ENCODE measurements at regions not wholly inside any gene's neighbourhood (a gene's known extent, or its start where the extent isn't known, plus 50 kb on each side); places are given as distances from the start of the nearest gene placed in this dataset.
"Not testable (repeated sequence)": the region's sequence is repeated elsewhere in the genome, so short reads cannot be mapped to it uniquely, and the experiment has no call there.

DNA sequence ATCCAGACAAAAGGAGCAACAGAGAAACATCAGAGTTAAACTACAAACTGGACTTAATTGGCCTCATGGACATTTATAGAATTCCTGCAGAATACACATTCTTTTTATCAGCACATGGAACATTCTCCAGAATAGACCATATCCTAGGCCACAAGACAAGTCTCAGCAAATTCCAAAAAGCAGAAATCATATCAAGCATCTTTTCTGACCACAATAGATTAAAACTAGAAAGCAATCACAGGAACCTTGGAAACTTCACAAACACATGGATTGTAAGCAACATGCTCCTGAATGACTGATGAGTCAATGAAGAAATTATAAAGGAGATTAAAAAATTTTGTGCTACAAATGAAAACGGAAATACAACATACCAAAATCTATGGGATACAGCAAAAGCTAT lies 526.7 kb downstream of the PCDH7 start:
- H3K36me3 ChIP-seq (ENCODE audit: control insufficient read depth, insufficient read depth, low read length), result no peaks in the 10 kb centered on the region

DNA sequence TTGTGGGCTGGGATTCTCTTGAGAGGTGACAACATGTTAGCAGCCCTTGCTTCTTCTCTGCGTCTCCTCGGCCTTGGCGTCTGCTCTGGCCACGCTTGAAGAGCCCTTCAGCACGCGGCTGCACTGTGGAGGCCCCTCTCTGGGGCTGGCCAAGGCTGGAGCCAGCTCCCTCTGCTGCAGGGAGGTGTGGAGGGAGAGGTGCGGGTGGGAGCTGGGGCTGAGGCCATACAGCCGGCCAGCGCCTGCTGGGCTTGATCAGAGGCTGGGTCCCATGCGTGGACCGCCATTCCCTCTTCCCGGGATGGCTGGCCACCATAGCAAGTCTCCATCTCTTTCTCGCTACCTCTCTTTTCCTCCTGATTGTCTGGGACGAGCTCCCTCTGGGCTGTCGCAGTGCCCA lies 539.0 kb downstream of the PCDH7 start:
- TF ChIP-seq, protein P1, sequence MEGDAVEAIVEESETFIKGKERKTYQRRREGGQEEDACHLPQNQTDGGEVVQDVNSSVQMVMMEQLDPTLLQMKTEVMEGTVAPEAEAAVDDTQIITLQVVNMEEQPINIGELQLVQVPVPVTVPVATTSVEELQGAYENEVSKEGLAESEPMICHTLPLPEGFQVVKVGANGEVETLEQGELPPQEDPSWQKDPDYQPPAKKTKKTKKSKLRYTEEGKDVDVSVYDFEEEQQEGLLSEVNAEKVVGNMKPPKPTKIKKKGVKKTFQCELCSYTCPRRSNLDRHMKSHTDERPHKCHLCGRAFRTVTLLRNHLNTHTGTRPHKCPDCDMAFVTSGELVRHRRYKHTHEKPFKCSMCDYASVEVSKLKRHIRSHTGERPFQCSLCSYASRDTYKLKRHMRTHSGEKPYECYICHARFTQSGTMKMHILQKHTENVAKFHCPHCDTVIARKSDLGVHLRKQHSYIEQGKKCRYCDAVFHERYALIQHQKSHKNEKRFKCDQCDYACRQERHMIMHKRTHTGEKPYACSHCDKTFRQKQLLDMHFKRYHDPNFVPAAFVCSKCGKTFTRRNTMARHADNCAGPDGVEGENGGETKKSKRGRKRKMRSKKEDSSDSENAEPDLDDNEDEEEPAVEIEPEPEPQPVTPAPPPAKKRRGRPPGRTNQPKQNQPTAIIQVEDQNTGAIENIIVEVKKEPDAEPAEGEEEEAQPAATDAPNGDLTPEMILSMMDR (IDR thresholded peaks at IDR 0.05; ENCODE audit: insufficient read depth, low read length, poor library complexity, severe bottlenecking), result no peak
- no peak for DNase-seq (ENCODE audit: extremely low read depth, insufficient read length)
- Histone ChIP-seq H3K27me3 (replicated peaks; ENCODE audit: control insufficient read depth, insufficient read depth, low read length) (no peaks in the 10 kb centered on the region), H3K4me3 (replicated peaks; ENCODE audit: low read depth, low read length) (no peak overlapping the region), H3K36me3 (ENCODE audit: control insufficient read depth, insufficient read depth, low read length) (no peaks in the 10 kb centered on the region)

More for the DNA sequence above, 526.7 kb downstream of the PCDH7 start:
- TF ChIP-seq, protein P1 (IDR thresholded peaks at IDR 0.05; ENCODE audit: insufficient read depth, low read length, poor library complexity, severe bottlenecking), result no peak
- DNase-seq (ENCODE audit: extremely low read depth, insufficient read length), result no peak
- Histone ChIP-seq H3K4me3 (replicated peaks; ENCODE audit: low read depth, low read length) (no peak overlapping the region), H3K27me3 (replicated peaks; ENCODE audit: control insufficient read depth, insufficient read depth, low read length) (no peaks in the 10 kb centered on the region)

DNA sequence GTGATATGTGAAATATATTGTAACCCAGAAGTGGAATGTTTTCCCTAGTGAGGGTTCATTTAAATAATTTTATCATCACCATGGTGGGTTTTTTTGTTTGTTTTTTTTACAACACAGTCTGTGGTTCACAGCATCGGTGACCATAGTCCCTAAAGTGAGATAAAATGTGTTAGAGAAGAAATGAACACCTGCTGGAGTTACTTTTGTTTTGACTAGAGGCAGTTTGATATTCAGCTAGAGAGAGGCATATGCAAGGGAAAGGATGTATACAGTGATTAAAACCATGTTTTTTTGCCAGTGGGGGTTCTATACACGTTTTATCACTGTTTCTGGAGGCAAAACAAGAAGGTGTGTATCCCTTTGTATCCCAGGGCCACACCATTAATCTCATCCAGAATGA lies 541.5 kb downstream of the PCDH7 start:
- TF ChIP-seq, protein P1 (IDR thresholded peaks at IDR 0.05; ENCODE audit: insufficient read depth, low read length, poor library complexity, severe bottlenecking), result no peak
- DNase-seq (ENCODE audit: extremely low read depth, insufficient read length), result no peak
- Histone ChIP-seq H3K27me3 (replicated peaks; ENCODE audit: control insufficient read depth, insufficient read depth, low read length) (no peaks in the 10 kb centered on the region), H3K36me3 (ENCODE audit: control insufficient read depth, insufficient read depth, low read length) (no peaks in the 10 kb centered on the region), H3K4me3 (replicated peaks; ENCODE audit: low read depth, low read length) (no peak overlapping the region)

DNA sequence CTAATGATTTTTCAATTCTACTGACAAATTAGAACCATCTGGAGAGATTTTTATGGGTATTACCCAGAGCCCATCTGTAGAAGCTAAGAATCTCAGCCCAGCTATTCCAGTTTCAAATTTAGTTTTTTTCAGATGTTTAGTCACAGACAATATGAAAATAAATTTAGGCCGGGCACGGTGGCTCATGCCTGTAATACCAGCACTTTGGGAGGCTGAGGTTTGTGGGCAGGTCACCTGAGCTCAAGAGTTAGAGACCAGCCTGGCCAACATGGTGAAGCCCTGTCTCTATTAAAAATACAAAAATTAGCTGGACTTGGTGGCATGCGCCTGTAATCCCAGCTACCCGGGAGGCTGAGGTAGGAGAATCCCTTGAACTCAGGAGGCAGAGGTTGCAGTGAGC lies 545.9 kb downstream of the PCDH7 start:
- H3K27me3 ChIP-seq (replicated peaks; ENCODE audit: control insufficient read depth, insufficient read depth, low read length); H3K36me3 ChIP-seq (ENCODE audit: control insufficient read depth, insufficient read depth, low read length); DNase-seq (ENCODE audit: extremely low read depth, insufficient read length); H3K4me3 ChIP-seq (replicated peaks; ENCODE audit: low read depth, low read length): not testable (repeated sequence)

DNA sequence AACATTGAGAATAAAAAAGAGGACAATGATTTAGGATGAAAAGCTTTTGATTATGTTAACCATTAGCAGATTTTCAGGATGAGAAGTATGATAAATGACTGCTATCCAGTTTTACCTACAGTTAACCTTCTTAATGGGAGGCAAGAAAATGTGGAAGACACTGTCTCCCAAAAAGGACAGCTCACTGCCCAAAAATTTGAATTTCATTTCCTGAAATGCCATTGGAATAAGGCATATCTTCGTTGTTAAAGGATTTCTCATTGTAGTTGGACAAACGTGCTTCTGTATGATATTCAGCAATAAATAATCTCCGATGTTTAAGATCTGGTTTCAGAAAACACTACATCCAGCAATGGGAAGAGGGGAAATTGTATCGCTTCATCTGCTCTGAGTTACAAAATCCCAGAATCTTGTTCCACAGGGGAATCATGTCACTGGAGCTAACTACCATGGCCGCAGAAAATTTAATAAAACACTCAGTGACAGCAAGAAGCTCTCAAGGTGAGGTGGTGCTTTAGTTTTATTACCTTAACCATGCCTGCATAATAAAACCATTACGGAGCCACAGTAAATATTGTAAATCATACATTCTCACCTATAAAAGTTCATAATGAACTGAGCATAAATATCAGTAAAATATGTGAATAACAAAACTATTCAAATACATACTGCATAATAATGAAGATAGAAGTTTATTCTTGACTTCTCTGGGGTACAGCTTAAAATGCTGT lies 552.3 kb downstream of the PCDH7 start:
- Histone ChIP-seq H3K27me3 (replicated peaks; ENCODE audit: control insufficient read depth, insufficient read depth, low read length) (no peaks in the 10 kb centered on the region), H3K4me3 (replicated peaks; ENCODE audit: low read depth, low read length) (no peak overlapping the region), H3K36me3 (ENCODE audit: control insufficient read depth, insufficient read depth, low read length) (no peaks in the 10 kb centered on the region)
- TF ChIP-seq, protein P1 (IDR thresholded peaks at IDR 0.05; ENCODE audit: insufficient read depth, low read length, poor library complexity, severe bottlenecking), result no peak
- no peak for DNase-seq (ENCODE audit: extremely low read depth, insufficient read length)

DNA sequence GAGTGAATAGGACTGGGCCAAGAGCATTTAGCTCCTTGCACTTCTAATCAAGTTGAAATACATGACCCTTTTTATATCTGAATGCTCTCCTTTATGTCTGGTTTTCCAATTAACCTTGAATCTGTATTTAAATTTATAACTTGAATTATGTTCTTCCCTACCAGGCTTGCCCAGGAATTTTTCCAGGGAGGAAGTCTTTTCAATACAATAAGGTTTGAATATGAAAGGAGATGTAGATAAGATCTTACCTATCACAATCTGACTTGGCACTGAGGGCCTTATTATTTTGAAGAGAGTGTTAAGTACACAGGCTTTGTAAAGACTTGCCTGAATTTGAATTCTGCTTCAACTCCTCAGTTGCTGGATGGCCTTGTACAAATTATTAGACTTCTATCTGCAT lies 555.7 kb downstream of the PCDH7 start:
- no peak overlapping the region for H3K4me3 ChIP-seq (replicated peaks; ENCODE audit: low read depth, low read length)
- TF ChIP-seq, protein P1 (IDR thresholded peaks at IDR 0.05; ENCODE audit: insufficient read depth, low read length, poor library complexity, severe bottlenecking), result no peak
- H3K27me3 ChIP-seq (replicated peaks; ENCODE audit: control insufficient read depth, insufficient read depth, low read length), result no peaks in the 10 kb centered on the region
- H3K36me3 ChIP-seq (ENCODE audit: control insufficient read depth, insufficient read depth, low read length), result no peaks in the 10 kb centered on the region
- no peak for DNase-seq (ENCODE audit: extremely low read depth, insufficient read length)
